ENCODE measurements at regions not wholly inside any gene's neighbourhood (a gene's known extent, or its start where the extent isn't known, plus 50 kb on each side); places are given as distances from the start of the nearest gene placed in this dataset.

GRCh38 chr4:10275696-10276095 lies 159.1 kb upstream of the WDR1 start:
- no peaks in the 10 kb centered on the region for H3K4me1 ChIP-seq
- no peak overlapping the region for H3K4me3 Mint-ChIP-seq (ENCODE audit: unreplicated experiment)
- TF ChIP-seq CTCF (IDR thresholded peaks at IDR 0.05; ENCODE audit: insufficient read depth in 1 of 2, low read depth in 1 of 2, low read length in 1 of 2, severe bottlenecking in 1 of 2, unreplicated experiment in 1 of 2) = no peak
- no peaks in the 10 kb centered on the region for H3K4me1 Mint-ChIP-seq (ENCODE audit: low read depth, unreplicated experiment)
- H3K27me3 ChIP-seq (replicated peaks; ENCODE audit: control insufficient read depth, insufficient read depth, low read length) = no peaks in the 10 kb centered on the region
- ChIA-PET CTCF (no interaction called here), POLR2A (no interaction called here)
- no peak for DNase-seq
- no peaks in the 10 kb centered on the region for H3K27me3 Mint-ChIP-seq (ENCODE audit: insufficient read depth, unreplicated experiment)
- no peaks in the 10 kb centered on the region for H3K36me3 Mint-ChIP-seq (ENCODE audit: insufficient read depth, unreplicated experiment)
- no peaks in the 10 kb centered on the region; the same call in 1 of the 2 replicates for H3K9me3 ChIP-seq
- H3K4me3 ChIP-seq (ENCODE audit: low read depth, low read length) = no peak overlapping the region
- no TSS peak for BruUV-seq (replicated peaks)
- no peaks in the 10 kb centered on the region for H3K36me3 ChIP-seq (ENCODE audit: control insufficient read depth, insufficient read depth, low read length)
- intact Hi-C loops (cut with micrococcal nuclease; ENCODE audit: unreplicated experiment) = no loop called here
- H3K9me3 Mint-ChIP-seq (ENCODE audit: unreplicated experiment) = no peaks in the 10 kb centered on the region
- H3K27ac Mint-ChIP-seq (ENCODE audit: unreplicated experiment) = no peak overlapping the region

GRCh38 chr4:10273030-10273429 lies 156.4 kb upstream of the WDR1 start:
- ChIA-PET CTCF (no interaction called here), POLR2A (no interaction called here)
- Histone ChIP-seq H3K27me3 (replicated peaks; ENCODE audit: control insufficient read depth, insufficient read depth, low read length) (no peaks in the 10 kb centered on the region), H3K36me3 (ENCODE audit: control insufficient read depth, insufficient read depth, low read length) (no peaks in the 10 kb centered on the region), H3K9me3 (no peaks in the 10 kb centered on the region; the same call in 1 of the 2 replicates), H3K4me1 (no peaks in the 10 kb centered on the region), H3K4me3 (ENCODE audit: low read depth, low read length) (no peak overlapping the region)
- H3K9me3 Mint-ChIP-seq (ENCODE audit: unreplicated experiment) = no peaks in the 10 kb centered on the region
- BruUV-seq (replicated peaks) = no TSS peak
- no peak for DNase-seq
- no peak overlapping the region for H3K27ac Mint-ChIP-seq (ENCODE audit: unreplicated experiment)
- no peaks in the 10 kb centered on the region for H3K36me3 Mint-ChIP-seq (ENCODE audit: insufficient read depth, unreplicated experiment)
- no peaks in the 10 kb centered on the region for H3K4me1 Mint-ChIP-seq (ENCODE audit: low read depth, unreplicated experiment)
- TF ChIP-seq CTCF (IDR thresholded peaks at IDR 0.05; ENCODE audit: insufficient read depth in 1 of 2, low read depth in 1 of 2, low read length in 1 of 2, severe bottlenecking in 1 of 2, unreplicated experiment in 1 of 2) = no peak
- no peaks in the 10 kb centered on the region for H3K27me3 Mint-ChIP-seq (ENCODE audit: insufficient read depth, unreplicated experiment)
- H3K4me3 Mint-ChIP-seq (ENCODE audit: unreplicated experiment) = no peak overlapping the region
- intact Hi-C loops (cut with micrococcal nuclease; ENCODE audit: unreplicated experiment) = no loop called here

GRCh38 chr4:10272511-10272910 lies 155.9 kb upstream of the WDR1 start:
- Mint-ChIP-seq H3K27me3 (ENCODE audit: insufficient read depth, unreplicated experiment) (no peaks in the 10 kb centered on the region), H3K4me3 (ENCODE audit: unreplicated experiment) (no peak overlapping the region), H3K4me1 (ENCODE audit: low read depth, unreplicated experiment) (no peaks in the 10 kb centered on the region), H3K27ac (ENCODE audit: unreplicated experiment) (no peak overlapping the region), H3K9me3 (ENCODE audit: unreplicated experiment) (no peaks in the 10 kb centered on the region), H3K36me3 (ENCODE audit: insufficient read depth, unreplicated experiment) (no peaks in the 10 kb centered on the region)
- no peaks in the 10 kb centered on the region for H3K9me3 ChIP-seq
- BruUV-seq (replicated peaks) = no TSS peak
- intact Hi-C loops (cut with micrococcal nuclease; ENCODE audit: unreplicated experiment) = no loop called here
- no peaks in the 10 kb centered on the region for H3K36me3 ChIP-seq (ENCODE audit: control insufficient read depth, insufficient read depth, low read length)
- H3K27me3 ChIP-seq (replicated peaks; ENCODE audit: control insufficient read depth, insufficient read depth, low read length) = no peaks in the 10 kb centered on the region
- CTCF ChIA-PET = no interaction called here
- POLR2A ChIA-PET = no interaction called here
- no peak for DNase-seq
- H3K4me3 ChIP-seq (ENCODE audit: low read depth, low read length) = no peak overlapping the region
- no peak for TF ChIP-seq CTCF (IDR thresholded peaks at IDR 0.05; ENCODE audit: insufficient read depth in 1 of 2, low read depth in 1 of 2, low read length in 1 of 2, severe bottlenecking in 1 of 2, unreplicated experiment in 1 of 2)
- peaks cover 5% of the 10 kb centered on the region for H3K4me1 ChIP-seq

Measured in Caco-2 (cell line).